ENCODE measurements at regions not wholly inside any gene's neighbourhood (a gene's known extent, or its start where the extent isn't known, plus 50 kb on each side); places are given as distances from the start of the nearest gene placed in this dataset.
"Not testable (repeated sequence)": the region's sequence is repeated elsewhere in the genome, so short reads cannot be mapped to it uniquely, and the experiment has no call there.

DNA sequence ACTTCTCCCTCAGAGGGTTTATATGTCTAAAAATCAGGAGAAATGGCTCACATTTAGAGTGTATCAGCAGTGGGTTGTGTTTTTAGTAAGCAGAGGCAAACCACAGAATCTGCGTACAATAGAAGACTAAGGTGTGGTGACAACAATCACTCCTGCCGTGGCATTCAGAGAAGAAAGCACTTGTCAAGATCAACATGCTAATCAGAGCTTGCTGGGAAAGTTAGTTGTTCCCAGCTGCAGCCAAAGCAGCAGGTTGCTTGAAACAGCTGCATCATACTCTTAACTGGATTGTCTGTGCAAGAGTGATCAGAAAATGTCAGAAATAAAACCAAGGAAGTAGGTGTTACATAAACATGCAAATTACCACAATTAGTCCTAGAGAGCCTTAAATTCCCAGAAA lies 616.4 kb downstream of the CDH8 start (continued):
- TF ChIP-seq PAX8 (IDR thresholded peaks at IDR 0.05) (no peak), IRF4 (IDR thresholded peaks at IDR 0.05; ENCODE audit: low read depth, low read length) (no peak), POU2F2 (IDR thresholded peaks at IDR 0.05; ENCODE audit: borderline replicate concordance, low read depth, low read length) (no peak)

DNA sequence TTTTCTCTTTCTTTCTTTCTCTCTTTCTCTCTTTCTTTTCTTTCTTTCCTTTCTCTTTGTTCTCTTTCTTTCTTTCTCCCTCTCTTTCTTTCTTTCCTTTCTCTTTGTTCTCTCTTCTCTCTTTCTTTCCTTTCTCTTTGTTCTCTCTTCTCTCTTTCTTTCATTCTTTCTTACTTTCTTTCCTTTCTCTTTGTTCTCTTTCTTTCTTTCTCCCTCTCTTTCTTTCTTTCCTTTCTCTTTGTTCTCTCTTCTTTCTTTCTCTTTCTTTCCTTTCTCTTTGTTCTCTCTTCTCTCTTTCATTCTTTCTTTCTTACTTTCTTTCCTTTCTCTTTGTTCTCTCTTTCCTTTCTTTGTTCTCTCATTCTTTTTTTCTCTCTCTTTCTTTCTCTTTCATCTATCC lies 617.4 kb downstream of the CDH8 start:
- POLR2A ChIA-PET; intact Hi-C loops (cut with micrococcal nuclease; ENCODE audit: unreplicated experiment); RAD21 ChIA-PET (ENCODE audit: unreplicated experiment): not testable (repeated sequence)

DNA sequence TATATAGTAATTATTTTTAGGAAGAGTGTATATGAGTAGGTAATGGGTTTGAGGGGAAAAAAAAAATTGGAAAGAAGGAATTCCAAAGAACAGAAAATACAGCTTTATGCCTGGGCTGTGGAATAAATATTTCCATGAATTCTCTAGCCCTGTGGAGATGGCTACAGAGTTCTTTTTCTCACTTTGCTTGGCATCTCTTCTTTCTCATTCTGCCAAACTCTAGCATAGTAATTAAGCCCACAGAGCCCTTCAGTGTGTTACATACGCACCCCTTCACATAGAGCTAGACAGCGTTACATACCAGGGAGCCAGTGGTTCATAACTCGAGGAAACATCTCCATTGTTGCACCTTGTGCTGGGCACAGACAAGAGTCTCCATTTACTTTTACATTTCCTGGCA lies 621.1 kb downstream of the CDH8 start:
- no peak overlapping the region for H2AFZ ChIP-seq (ENCODE audit: control insufficient read depth, low read depth, low read length)
- H3K9me3 ChIP-seq (replicated peaks; ENCODE audit: control insufficient read depth, insufficient read depth, low read length) = no peaks in the 10 kb centered on the region
- ChIA-PET CTCF (no interaction called here), RAD21 (ENCODE audit: unreplicated experiment) (no interaction called here), SMC1A (ENCODE audit: uncharacterized antibody, unreplicated experiment) (no interaction called here), POLR2A (no interaction called here)
- in situ Hi-C loops (cut with MboI) = no loop called here
- intact Hi-C loops (cut with micrococcal nuclease; ENCODE audit: unreplicated experiment) = no loop called here
- H3K79me2 ChIP-seq (ENCODE audit: control insufficient read depth, insufficient read depth, low read length) = no peaks in the 10 kb centered on the region
- FAIRE-seq = no peak
- no peak overlapping the region for H3K9ac ChIP-seq (ENCODE audit: control insufficient read depth, insufficient read depth, low read length)
- H3K4me1 ChIP-seq (ENCODE audit: control insufficient read depth, insufficient read depth, low read length) = no peaks in the 10 kb centered on the region
- DNase-seq (ENCODE audit: low read depth, low spot score) = no peak
- ATAC-seq = no peak
- BruUV-seq (replicated peaks) = no TSS peak
- no peaks in the 10 kb centered on the region for H4K20me1 ChIP-seq (ENCODE audit: control insufficient read depth, insufficient read depth)
- no peaks in the 10 kb centered on the region for H3K36me3 ChIP-seq (ENCODE audit: control insufficient read depth in 2 of 2, insufficient read depth in 2 of 2, low read length in 1 of 2)
- no peaks in the 10 kb centered on the region for H3K27me3 ChIP-seq (replicated peaks in 1 of 2; ENCODE audit: control insufficient read depth in 2 of 2, insufficient read depth in 2 of 2, low read length in 1 of 2)
- no peak overlapping the region for H3K4me3 ChIP-seq
- H3K27ac ChIP-seq (ENCODE audit: control insufficient read depth, insufficient read depth) = no peak overlapping the region
- 18% methylated on average over 3 of the region's 3 CpGs for WGBS (ENCODE audit: insufficient coverage, insufficient replicate concordance, low lambda C conversion rate, missing lambda C conversion rate)
- H3K4me2 ChIP-seq (ENCODE audit: control insufficient read depth, insufficient read depth) = no peak overlapping the region
- TF ChIP-seq YY1 (IDR thresholded peaks at IDR 0.05; ENCODE audit: low read depth, low read length) (no peak), FOXM1 (IDR thresholded peaks at IDR 0.05; ENCODE audit: low read depth, low read length) (no peak), SREBF2 (IDR thresholded peaks at IDR 0.05; ENCODE audit: low read length) (no peak), RFX5 (IDR thresholded peaks at IDR 0.05; ENCODE audit: low read depth, low read length) (no peak), WRNIP1 (IDR thresholded peaks at IDR 0.05; ENCODE audit: borderline replicate concordance, low read depth, low read length) (no peak), KLF5 (IDR thresholded peaks at IDR 0.05; ENCODE audit: partially characterized antibody) (no peak), HDAC6 (IDR thresholded peaks at IDR 0.05; ENCODE audit: unreplicated experiment) (no peak)
- TF ChIP-seq, protein P1, sequence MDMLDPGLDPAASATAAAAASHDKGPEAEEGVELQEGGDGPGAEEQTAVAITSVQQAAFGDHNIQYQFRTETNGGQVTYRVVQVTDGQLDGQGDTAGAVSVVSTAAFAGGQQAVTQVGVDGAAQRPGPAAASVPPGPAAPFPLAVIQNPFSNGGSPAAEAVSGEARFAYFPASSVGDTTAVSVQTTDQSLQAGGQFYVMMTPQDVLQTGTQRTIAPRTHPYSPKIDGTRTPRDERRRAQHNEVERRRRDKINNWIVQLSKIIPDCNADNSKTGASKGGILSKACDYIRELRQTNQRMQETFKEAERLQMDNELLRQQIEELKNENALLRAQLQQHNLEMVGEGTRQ (IDR thresholded peaks at IDR 0.05; ENCODE audit: borderline replicate concordance, low read depth, low read length) = no peak
- TF ChIP-seq, protein P2, sequence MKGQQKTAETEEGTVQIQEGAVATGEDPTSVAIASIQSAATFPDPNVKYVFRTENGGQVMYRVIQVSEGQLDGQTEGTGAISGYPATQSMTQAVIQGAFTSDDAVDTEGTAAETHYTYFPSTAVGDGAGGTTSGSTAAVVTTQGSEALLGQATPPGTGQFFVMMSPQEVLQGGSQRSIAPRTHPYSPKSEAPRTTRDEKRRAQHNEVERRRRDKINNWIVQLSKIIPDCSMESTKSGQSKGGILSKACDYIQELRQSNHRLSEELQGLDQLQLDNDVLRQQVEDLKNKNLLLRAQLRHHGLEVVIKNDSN (IDR thresholded peaks at IDR 0.05; ENCODE audit: borderline replicate concordance, extremely low read length, insufficient read depth, low read depth, low read length) = no peak
- TF ChIP-seq, protein P3, sequence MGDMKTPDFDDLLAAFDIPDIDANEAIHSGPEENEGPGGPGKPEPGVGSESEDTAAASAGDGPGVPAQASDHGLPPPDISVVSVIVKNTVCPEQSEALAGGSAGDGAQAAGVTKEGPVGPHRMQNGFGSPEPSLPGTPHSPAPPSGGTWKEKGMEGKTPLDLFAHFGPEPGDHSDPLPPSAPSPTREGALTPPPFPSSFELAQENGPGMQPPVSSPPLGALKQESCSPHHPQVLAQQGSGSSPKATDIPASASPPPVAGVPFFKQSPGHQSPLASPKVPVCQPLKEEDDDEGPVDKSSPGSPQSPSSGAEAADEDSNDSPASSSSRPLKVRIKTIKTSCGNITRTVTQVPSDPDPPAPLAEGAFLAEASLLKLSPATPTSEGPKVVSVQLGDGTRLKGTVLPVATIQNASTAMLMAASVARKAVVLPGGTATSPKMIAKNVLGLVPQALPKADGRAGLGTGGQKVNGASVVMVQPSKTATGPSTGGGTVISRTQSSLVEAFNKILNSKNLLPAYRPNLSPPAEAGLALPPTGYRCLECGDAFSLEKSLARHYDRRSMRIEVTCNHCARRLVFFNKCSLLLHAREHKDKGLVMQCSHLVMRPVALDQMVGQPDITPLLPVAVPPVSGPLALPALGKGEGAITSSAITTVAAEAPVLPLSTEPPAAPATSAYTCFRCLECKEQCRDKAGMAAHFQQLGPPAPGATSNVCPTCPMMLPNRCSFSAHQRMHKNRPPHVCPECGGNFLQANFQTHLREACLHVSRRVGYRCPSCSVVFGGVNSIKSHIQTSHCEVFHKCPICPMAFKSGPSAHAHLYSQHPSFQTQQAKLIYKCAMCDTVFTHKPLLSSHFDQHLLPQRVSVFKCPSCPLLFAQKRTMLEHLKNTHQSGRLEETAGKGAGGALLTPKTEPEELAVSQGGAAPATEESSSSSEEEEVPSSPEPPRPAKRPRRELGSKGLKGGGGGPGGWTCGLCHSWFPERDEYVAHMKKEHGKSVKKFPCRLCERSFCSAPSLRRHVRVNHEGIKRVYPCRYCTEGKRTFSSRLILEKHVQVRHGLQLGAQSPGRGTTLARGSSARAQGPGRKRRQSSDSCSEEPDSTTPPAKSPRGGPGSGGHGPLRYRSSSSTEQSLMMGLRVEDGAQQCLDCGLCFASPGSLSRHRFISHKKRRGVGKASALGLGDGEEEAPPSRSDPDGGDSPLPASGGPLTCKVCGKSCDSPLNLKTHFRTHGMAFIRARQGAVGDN (IDR thresholded peaks at IDR 0.05) = no peak

More for the DNA sequence above, 617.4 kb downstream of the CDH8 start:
- H3K9me3 ChIP-seq (replicated peaks; ENCODE audit: control insufficient read depth, insufficient read depth, low read length); H4K20me1 ChIP-seq (ENCODE audit: control insufficient read depth, insufficient read depth); H3K27ac ChIP-seq (ENCODE audit: control insufficient read depth, insufficient read depth); H2AFZ ChIP-seq (ENCODE audit: control insufficient read depth, low read depth, low read length); SMC1A ChIA-PET (ENCODE audit: uncharacterized antibody, unreplicated experiment); H3K9ac ChIP-seq (ENCODE audit: control insufficient read depth, insufficient read depth, low read length); BruUV-seq (replicated peaks); DNase-seq (ENCODE audit: low read depth, low spot score); H3K4me1 ChIP-seq (ENCODE audit: control insufficient read depth, insufficient read depth, low read length); H3K4me2 ChIP-seq (ENCODE audit: control insufficient read depth, insufficient read depth); CTCF ChIA-PET; ATAC-seq; H3K79me2 ChIP-seq (ENCODE audit: control insufficient read depth, insufficient read depth, low read length); in situ Hi-C loops (cut with MboI); H3K4me3 ChIP-seq; H3K36me3 ChIP-seq (ENCODE audit: control insufficient read depth in 2 of 2, insufficient read depth in 2 of 2, low read length in 1 of 2); H3K27me3 ChIP-seq (replicated peaks in 1 of 2; ENCODE audit: control insufficient read depth in 2 of 2, insufficient read depth in 2 of 2, low read length in 1 of 2); FAIRE-seq: not testable (repeated sequence)
